Nephron (organoid): ENCODE measurements at regions not wholly inside any gene's neighbourhood (a gene's known extent, or its start where the extent isn't known, plus 50 kb on each side); places are given as distances from the start of the nearest gene placed in this dataset.
"Not testable (repeated sequence)": the region's sequence is repeated elsewhere in the genome, so short reads cannot be mapped to it uniquely, and the experiment has no call there.

Experiments
- H3K27ac Mint-ChIP-seq, 3 experiments: 2 replicates each; pipeline ENCODE4 v1.8.0; 2020; ENCODE audit warnings: mixed read lengths in 3 of 3, mild to moderate bottlenecking in 2 of 3, moderate library complexity in 1 of 3
- H3K27me3 Mint-ChIP-seq: 2 replicates; pipeline ENCODE4 v1.8.0; 2021; ENCODE audit warnings: low read depth, mild to moderate bottlenecking, moderate library complexity, mixed read lengths
- H3K36me3 Mint-ChIP-seq: 2 replicates; pipeline ENCODE4 v1.8.0; 2020; ENCODE audit warnings: low read depth, mixed read lengths
- H3K4me1 Mint-ChIP-seq: 2 replicates; pipeline ENCODE4 v1.8.0; 2020; ENCODE audit warnings: mixed read lengths
- H3K4me3 Mint-ChIP-seq, 3 experiments: 2 replicates each; pipeline ENCODE4 v1.8.0; 2020; ENCODE audit warnings: mild to moderate bottlenecking in 3 of 3, mixed read lengths in 3 of 3, moderate library complexity in 2 of 3
- H3K9me3 Mint-ChIP-seq: 2 replicates; pipeline ENCODE4 v1.8.0; 2020; ENCODE audit warnings: mixed read lengths
- CTCF ChIP-seq, 3 experiments: fragments of 200-600 bp; sonication (generic); IDR thresholded peaks; one replicate each; pipeline ENCODE4 v1.5.0; 2021; ENCODE audit warnings: antibody characterized with exemption in 3 of 3; ENCODE audit not compliant: unreplicated experiment in 3 of 3

GRCh38 chr13:30535046-30535445 lies 69.3 kb upstream of the HMGB1 start:
- TF ChIP-seq CTCF (IDR thresholded peaks at IDR 0.05; ENCODE audit: unreplicated experiment in 3 of 3), result no peak
- Mint-ChIP-seq H3K27me3 (no peaks in the 10 kb centered on the region), H3K36me3 (no peaks in the 10 kb centered on the region), H3K4me3 (no peak overlapping the region), H3K9me3 (no peaks in the 10 kb centered on the region), H3K4me1 (no peaks in the 10 kb centered on the region), H3K27ac (no peak overlapping the region)

- Mint-ChIP-seq H3K27ac (no peak overlapping the region), H3K9me3 (no peaks in the 10 kb centered on the region), H3K4me1 (no peaks in the 10 kb centered on the region), H3K4me3 (no peak overlapping the region), H3K27me3 (no peaks in the 10 kb centered on the region), H3K36me3 (peaks cover 8% of the 10 kb centered on the region)
- no peak for TF ChIP-seq CTCF (IDR thresholded peaks at IDR 0.05; ENCODE audit: unreplicated experiment in 3 of 3)
Observed at GRCh38 chr13:30545320-30545719, 72.4 kb upstream of the USPL1 start.

- not testable (repeated sequence) for H3K27me3 Mint-ChIP-seq, H3K36me3 Mint-ChIP-seq, H3K27ac Mint-ChIP-seq, H3K4me3 Mint-ChIP-seq, H3K9me3 Mint-ChIP-seq, H3K4me1 Mint-ChIP-seq
Observed at GRCh38 chr13:30548046-30548445, 69.7 kb upstream of the USPL1 start.

- TF ChIP-seq CTCF (IDR thresholded peaks at IDR 0.05; ENCODE audit: unreplicated experiment in 3 of 3), result peak in 1 of 3 experiments; percentile 35
- H3K36me3 Mint-ChIP-seq, result peaks cover 3% of the 10 kb centered on the region
- H3K4me3 Mint-ChIP-seq, result no peak overlapping the region
- H3K27me3 Mint-ChIP-seq, result no peaks in the 10 kb centered on the region
- H3K4me1 Mint-ChIP-seq, result no peaks in the 10 kb centered on the region
- no peak overlapping the region for H3K27ac Mint-ChIP-seq
- H3K9me3 Mint-ChIP-seq, result no peaks in the 10 kb centered on the region
Observed at GRCh38 chr13:30551189-30551588, 66.5 kb upstream of the USPL1 start.

- Mint-ChIP-seq H3K27me3 (no peaks in the 10 kb centered on the region), H3K36me3 (peaks cover 3% of the 10 kb centered on the region), H3K4me3 (no peak overlapping the region), H3K27ac (no peak overlapping the region), H3K4me1 (no peaks in the 10 kb centered on the region), H3K9me3 (no peaks in the 10 kb centered on the region)
- TF ChIP-seq CTCF (IDR thresholded peaks at IDR 0.05; ENCODE audit: unreplicated experiment in 3 of 3), result no peak
Observed at GRCh38 chr13:30552567-30552966, 65.2 kb upstream of the USPL1 start.

- Mint-ChIP-seq H3K27me3 (no peaks in the 10 kb centered on the region), H3K9me3 (no peaks in the 10 kb centered on the region), H3K27ac (no peak overlapping the region), H3K4me3 (no peak overlapping the region), H3K4me1 (no peaks in the 10 kb centered on the region), H3K36me3 (no peaks in the 10 kb centered on the region)
- no peak for TF ChIP-seq CTCF (IDR thresholded peaks at IDR 0.05; ENCODE audit: unreplicated experiment in 3 of 3)
Observed at GRCh38 chr13:30559274-30559673, 58.4 kb upstream of the USPL1 start.
